Calu3 (cell line): ENCODE measurements at regions not wholly inside any gene's neighbourhood (a gene's known extent, or its start where the extent isn't known, plus 50 kb on each side); places are given as distances from the start of the nearest gene placed in this dataset.

ENCODE experiments used
- BruUV-seq: library from RNA; stranded (reverse); fragments of 400-500 nt; replicated peaks from 2 replicates; lab custom pipeline; 2021; lab: Mats Ljungman, UMichigan
- CTCF ChIA-PET: fragments of 300-600 bp; sonication (Branson Sonifier 250); formaldehyde crosslinking; loops from one replicate; lab custom pipeline; 2022; ENCODE audit warnings: antibody characterized with exemption; lab: Charles Lee
- DNase-seq: peaks from one replicate; pipeline ENCODE4 v3.0.0; 2022
- H3K27ac Mint-ChIP-seq: one replicate; pipeline ENCODE4 v1.8.0; 2022; ENCODE audit warnings: mixed read lengths; ENCODE audit not compliant: unreplicated experiment
- H3K27me3 Mint-ChIP-seq: one replicate; pipeline ENCODE4 v1.8.0; 2022; ENCODE audit warnings: mixed read lengths; ENCODE audit not compliant: unreplicated experiment
- H3K36me3 Mint-ChIP-seq: one replicate; pipeline ENCODE4 v1.8.0; 2022; ENCODE audit warnings: mild to moderate bottlenecking, moderate library complexity, mixed read lengths; ENCODE audit not compliant: insufficient read depth, unreplicated experiment
- H3K4me1 Mint-ChIP-seq: one replicate; pipeline ENCODE4 v1.8.0; 2022; ENCODE audit warnings: mild to moderate bottlenecking, low read depth, mixed read lengths; ENCODE audit not compliant: unreplicated experiment
- H3K4me3 Mint-ChIP-seq: one replicate; pipeline ENCODE4 v1.8.0; 2022; ENCODE audit warnings: mild to moderate bottlenecking, low read depth, moderate library complexity, mixed read lengths; ENCODE audit not compliant: unreplicated experiment
- H3K9me3 Mint-ChIP-seq: one replicate; pipeline ENCODE4 v1.8.0; 2022; ENCODE audit warnings: low read depth, mixed read lengths; ENCODE audit not compliant: unreplicated experiment
- CTCF ChIP-seq: fragments of 200-600 bp; IDR thresholded peaks from one replicate; pipeline ENCODE4 v1.8.0; 2022; ENCODE audit warnings: antibody characterized with exemption; ENCODE audit not compliant: unreplicated experiment
- intact Hi-C: fragments of 100-400 bp; cut with micrococcal nuclease; formaldehyde crosslinking; loops from one replicate; pipeline ENCODE4 v1.10.0; 2022; ENCODE audit not compliant: unreplicated experiment

GRCh38 chr2:146990311-146991054 lies 854.3 kb upstream of the ACVR2A start:
- intact Hi-C loops: no loop called here
- Mint-ChIP-seq H3K27me3 (no peaks in the 10 kb centered on the region), H3K9me3 (no peaks in the 10 kb centered on the region), H3K36me3 (no peaks in the 10 kb centered on the region), H3K4me1 (peaks cover 20% of the 10 kb centered on the region), H3K4me3 (no peak overlapping the region), H3K27ac (no peak overlapping the region)
- BruUV-seq: no TSS peak
- no peak for TF ChIP-seq CTCF
- no peak for DNase-seq
- CTCF ChIA-PET: no interaction called here

DNA sequence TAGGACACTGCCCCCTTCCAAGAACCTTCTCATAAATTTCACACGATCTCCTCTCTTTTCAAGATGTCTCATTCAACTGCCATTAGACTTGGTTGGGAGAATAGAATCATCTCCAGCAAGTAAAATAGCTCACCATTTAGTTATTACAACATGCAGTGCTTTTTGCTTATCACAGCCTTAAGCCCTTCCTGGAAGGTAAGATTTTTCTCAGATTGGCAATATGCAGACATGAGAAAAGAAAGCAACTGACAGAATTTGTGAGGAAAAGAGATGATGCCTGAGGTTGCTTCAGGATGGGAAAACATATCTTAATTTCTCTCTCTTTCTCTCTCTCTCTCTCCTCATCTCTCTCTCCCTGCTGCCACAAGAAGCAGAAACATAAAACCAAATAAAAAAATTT lies 855.1 kb upstream of the ACVR2A start:
- Mint-ChIP-seq H3K4me1 (peaks cover 20% of the 10 kb centered on the region), H3K27me3 (no peaks in the 10 kb centered on the region), H3K27ac (no peak overlapping the region), H3K9me3 (no peaks in the 10 kb centered on the region), H3K4me3 (no peak overlapping the region), H3K36me3 (no peaks in the 10 kb centered on the region)
- no TSS peak for BruUV-seq
- CTCF ChIA-PET: no interaction called here
- DNase-seq: no peak
- intact Hi-C loops: no loop called here
- no peak for TF ChIP-seq CTCF

DNA sequence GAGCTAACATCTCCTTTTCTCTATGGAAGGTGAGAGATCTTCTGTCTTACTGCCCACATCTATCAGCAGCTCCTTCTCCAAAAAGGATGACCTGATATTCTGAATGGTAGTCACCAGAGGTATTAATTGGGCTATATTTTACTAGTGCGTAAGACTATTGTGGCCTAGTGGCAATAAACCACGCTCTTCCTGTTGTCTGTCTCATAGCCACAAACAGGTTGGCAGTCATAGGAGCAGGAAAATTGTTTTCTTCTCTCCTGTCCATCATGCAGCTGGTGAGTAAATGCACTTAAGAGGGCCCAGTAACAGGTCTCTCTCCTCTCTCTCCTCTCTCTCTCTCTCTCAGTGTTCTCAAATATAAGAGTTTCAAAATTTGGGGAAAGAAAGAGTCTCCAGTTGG lies 856.8 kb upstream of the ACVR2A start:
- Mint-ChIP-seq H3K4me1 (peaks cover 20% of the 10 kb centered on the region), H3K27me3 (no peaks in the 10 kb centered on the region), H3K4me3 (no peak overlapping the region), H3K36me3 (no peaks in the 10 kb centered on the region), H3K27ac (no peak overlapping the region), H3K9me3 (no peaks in the 10 kb centered on the region)
- BruUV-seq: no TSS peak
- TF ChIP-seq CTCF: no peak
- intact Hi-C loops: no loop called here
- CTCF ChIA-PET: no interaction called here
- DNase-seq: no peak

DNA sequence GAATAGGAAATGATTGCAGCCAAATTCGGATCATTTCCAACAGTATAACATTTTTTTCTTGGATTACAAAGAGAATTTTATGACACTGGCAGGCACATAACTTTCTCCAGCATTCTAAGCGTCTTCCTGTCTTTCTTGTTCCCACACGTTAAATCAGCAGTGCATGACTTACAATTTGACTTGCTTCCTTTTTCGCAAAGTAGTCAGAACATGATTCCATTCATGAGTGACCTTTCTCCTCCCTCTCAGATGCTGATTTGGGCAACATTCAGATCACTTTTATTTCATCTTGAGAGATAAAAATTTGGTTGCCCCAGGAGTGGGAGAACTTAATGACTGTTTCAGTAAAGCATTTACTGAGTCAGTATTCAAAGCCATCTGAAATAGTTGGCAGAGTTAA lies 858.7 kb upstream of the ACVR2A start:
- intact Hi-C loops: no loop called here
- Mint-ChIP-seq H3K27me3 (no peaks in the 10 kb centered on the region), H3K4me3 (no peak overlapping the region), H3K4me1 (peaks cover 10% of the 10 kb centered on the region), H3K36me3 (no peaks in the 10 kb centered on the region), H3K27ac (no peak overlapping the region), H3K9me3 (no peaks in the 10 kb centered on the region)
- DNase-seq: no peak
- CTCF ChIA-PET: interaction anchor here (0.5 kb wide), 1 partner anchor 438 kb away, joined by 3 read pairs; no protein-coding TSS in a partner anchor
- no TSS peak for BruUV-seq
- no peak for TF ChIP-seq CTCF
